NCI-H345 treated with DMSO at 0.1 percent for 48 hours (cell line): ENCODE measurements at regions not wholly inside any gene's neighbourhood (a gene's known extent, or its start where the extent isn't known, plus 50 kb on each side); places are given as distances from the start of the nearest gene placed in this dataset.
A peak's percentile ranks its signal among the peaks of the same experiment; 100 is the strongest.
"Not testable (repeated sequence)": the region's sequence is repeated elsewhere in the genome, so short reads cannot be mapped to it uniquely, and the experiment has no call there.

Source experiments
- DNase-seq: peaks from one replicate; lab custom pipeline; 2025; ENCODE audit not compliant: unreplicated experiment; lab: John Stamatoyannopoulos, UW

DNA sequence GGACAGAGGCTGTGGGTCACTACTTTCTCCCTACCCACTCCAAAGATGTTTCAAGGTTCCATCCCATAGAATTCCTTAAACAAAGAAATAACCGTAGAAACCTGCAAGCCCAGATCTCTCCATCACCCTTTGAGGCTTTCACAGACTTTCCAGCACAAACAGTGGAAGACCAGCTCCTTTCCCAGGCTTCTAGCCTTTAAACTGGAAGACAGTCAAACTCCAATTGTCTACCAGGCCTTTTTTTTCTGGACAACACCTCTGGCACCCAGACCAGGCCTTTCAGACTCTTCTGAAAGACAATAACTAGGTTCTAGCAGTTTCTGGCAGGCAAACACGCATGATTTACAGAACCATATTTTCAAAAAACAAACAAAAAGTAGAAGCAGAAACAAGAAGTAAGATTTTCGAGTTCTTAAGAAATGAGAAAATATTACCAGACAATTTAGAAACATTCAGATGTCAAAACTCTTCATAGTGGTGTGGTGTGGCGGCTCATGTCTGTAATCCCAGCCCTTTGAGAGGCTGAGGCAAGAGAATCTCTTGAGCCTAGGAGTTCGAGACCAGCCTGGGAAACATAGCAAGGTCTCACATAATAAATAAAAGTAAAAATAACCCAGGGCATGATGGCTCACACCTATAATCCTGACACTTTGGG lies 73.0 kb upstream of the EPCAM start:
- no peak for DNase-seq

DNA sequence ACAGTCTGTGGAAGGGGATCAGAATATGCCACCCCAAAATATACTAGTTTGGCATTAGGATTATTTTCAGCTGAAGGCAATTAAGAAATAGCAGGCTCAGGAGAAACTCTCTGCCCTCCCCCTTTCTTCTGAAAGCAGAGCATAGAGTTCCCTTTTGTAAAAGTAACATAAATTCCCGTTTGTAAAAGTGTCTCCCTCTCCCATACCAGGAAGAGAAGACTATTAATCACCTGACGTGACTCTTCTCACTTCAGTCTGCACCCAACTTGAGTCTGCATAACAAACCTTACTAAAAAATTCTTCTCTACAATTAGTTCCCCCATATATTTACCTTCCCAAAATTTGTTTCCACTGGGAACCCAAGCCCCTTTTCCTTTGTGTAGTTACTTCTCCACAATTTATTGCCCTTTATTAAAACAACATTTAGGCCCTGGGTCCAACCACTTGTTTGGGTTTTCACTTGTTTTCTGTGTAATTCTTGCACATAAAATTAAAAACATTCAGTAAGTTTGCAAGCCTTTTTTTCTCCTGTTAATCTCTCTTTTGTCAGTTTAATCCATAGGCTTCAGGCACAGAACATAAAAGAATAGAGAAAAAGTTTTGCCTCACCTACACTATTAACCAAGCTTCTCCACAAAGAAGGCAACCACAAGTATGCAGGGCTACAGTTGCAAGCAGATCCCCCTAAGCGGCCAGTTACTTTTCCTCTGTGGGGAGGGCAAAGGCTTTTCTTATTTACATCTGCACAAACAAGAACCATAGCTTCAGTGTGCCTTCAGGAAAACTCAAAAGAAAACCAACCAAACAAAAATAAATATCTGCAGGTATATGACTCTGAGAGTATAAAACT lies 73.8 kb upstream of the EPCAM start:
- DNase-seq, result no peak

DNA sequence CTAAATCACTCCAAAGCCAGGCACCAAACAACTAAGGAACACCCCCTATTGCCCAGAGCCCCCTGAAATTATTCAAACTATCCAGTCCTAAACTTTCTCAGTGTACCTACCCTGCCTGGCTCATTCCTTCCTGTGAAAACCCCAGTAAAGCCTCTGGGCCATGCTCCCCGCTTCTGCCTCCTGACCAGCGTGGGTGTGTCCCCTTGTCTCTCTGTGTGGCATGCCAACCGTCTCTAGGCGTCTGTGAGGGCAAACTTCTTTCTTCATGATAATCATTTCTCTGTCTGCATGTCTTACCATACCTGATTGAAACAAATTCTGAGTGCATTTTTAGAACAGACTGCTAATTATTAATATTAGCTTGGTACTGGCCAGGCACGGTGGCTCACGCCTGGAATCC lies 75.1 kb upstream of the EPCAM start:
- no peak for DNase-seq

DNA sequence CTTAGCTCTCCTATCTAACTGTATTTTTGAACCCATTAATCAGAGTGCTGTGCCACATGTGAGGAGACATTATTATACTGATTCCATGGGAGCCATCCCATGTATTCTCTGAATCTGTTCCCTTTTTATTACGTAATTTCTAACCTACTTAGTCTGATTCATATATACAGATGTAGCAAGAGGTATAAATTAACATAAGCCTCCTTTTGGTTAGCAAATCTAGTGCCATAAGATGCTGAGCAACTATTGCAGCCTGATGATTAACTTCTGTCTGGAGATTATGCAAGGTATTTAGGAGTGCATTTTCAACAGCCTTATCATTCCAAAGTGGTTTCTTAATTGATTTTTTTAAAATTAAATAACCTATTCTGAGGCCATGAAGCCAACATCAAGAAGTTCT lies 80.2 kb upstream of the EPCAM start:
- no peak for DNase-seq

DNA sequence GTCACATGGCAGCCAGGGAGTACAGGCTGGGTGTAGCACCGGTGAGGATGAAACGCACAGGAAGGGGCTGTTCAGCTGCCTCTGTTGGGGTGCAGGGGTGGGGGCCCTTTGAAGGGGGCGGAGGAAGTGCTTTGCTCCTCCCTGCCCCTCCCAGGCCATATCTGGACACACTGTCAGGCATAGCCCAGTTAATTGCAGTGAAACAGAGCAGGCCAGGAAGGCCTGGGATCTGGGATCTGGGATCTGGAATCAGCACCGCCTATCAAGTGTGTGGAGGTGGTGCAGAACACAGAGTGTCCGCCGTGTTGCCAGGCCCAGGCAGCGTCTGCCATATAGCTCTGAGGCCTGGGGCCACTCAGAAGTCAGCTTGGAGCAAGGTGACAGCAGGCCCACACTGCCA lies 85.5 kb upstream of the EPCAM start:
- DNase-seq, result no peak

DNA sequence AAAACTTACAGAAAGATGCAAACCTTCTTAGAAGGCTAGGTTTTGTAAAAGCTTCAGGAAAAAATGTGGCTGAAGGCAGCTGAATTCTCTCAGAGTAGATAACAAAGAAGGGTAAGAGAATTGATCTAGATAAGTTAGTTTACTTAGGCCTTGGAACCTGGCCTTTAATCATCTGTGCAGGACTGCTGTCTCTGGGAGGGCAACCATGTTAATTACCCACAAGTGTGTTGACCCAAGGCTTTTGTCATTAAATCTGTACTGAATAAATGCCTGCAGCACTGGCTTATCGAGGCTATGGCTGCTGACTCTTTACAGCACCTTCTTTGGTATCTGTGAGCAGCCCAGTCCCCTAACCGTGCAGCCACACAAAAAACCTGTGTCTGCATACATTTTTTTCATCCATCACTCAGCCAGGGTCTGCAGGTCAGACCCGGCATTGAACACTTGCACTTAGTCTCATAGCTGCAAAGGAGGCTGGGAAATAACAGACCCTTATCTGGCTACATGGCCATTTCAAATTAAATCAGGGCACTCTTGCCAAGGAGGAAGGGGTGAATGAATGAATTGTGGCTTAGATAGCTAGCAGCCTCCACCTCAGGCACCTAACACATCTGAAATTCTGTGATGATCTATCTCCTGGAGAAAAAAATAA lies 86.4 kb upstream of the EPCAM start:
- DNase-seq, result no peak

DNA sequence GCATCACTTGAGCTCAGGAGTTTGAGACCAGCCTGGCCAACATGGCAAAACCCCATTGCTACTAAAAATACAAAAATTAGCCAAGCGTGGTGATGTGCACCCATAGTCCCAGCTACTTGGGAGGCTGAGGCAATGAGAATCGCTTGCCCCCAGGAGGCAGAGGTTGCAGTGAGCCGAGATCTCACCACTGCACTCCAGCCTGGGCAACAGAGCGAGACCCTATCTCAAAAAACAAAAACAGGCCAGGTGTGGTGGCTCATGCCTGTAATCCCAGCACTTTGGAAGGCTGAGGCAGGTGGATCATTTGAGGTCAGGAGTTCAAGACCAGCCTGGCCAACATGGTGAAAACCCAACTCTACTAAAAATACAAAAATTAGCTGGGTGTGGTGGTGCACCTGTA lies 89.6 kb upstream of the EPCAM start:
- DNase-seq, result not testable (repeated sequence)

DNA sequence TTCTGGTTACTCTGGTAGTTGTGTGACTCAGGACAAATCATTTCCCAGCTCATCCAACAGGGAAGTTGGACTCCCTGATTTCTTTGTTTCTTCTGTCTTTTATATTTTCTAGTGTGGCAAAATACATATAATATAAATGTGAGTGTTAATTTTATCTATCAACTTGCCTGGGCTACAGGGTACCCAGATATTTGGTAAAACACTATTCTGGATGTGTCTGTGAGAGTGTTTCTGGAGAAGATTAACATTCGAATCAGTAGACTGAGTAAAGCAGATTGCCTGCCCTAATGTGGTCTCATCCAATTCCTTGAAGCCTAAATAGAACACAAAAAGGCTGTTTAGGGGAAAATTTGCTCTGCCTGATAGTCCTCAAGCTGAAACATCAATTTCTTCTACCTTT lies 91.1 kb upstream of the EPCAM start:
- no peak for DNase-seq

DNA sequence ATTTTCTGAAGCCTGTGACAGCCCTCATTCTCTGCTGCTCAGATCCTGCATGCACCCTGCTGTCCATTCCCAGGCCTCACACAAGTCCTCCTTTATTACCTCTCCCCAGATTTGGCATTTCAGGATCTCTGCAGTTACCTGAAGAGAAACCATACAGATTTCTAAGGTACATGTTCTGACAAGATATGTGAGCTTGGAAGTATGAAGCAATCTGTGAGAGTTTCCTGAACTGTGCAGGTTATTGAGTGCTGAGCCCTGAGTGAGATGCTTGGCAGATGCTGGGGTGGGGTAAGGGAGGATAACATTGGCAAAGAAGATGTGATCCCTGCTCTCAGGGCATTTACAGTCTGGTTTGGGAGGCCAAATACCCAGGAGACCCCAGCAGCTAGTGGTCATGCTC lies 91.9 kb upstream of the EPCAM start:
- DNase-seq, result no peak

DNA sequence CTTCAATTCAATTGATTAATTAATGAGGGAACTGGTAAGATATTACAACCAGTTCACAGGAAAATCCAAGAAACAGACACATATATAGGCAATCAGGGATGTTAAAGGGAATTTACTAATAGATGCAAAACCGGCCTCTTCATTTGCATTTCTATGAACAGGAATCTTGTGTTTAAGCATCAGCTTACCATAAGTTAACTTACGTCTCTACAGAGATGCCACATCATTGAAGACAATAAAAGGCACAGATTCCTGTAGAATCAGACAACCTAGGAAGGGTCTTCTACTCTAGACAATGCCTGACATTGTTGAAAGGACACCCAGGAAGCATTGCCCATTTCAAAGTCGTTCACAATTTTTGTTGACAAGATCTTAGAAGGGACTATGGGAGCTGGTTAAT lies 93.0 kb upstream of the EPCAM start:
- DNase-seq, result no peak

DNA sequence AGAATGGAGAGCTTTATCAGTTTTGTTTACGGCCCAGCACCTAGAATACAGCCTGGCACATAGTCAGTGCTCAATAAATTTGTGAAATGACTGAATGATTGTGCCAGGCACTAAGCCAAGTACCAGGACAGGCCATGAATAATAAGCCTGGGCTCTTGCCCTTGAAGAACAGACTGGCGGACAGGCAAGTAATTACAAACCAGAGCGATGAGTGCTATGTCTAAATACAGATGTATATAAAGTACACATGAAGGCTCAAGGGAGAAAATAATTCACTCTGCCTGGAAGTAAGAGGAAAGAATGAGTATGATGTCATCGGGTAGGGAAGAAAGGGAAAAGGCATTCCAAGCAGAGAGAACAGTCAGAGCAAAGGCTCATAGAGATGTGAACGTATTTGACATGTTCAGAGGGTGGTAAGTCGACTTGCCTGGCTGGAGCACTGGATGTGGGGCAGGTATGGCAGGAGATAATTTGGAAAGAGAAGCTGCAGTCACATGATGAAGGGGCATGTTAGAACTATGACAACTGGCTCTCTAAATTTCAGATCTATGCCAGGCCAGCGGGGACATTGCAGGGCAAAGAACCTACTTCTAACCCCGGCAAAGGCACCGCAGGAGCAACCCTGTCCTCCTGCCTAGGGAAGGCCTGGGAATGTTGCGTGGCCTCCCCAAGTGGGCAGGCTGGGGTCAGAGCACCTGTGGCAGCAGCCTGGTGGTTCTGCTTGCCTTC lies 94.9 kb upstream of the EPCAM start:
- DNase-seq, result no peak

DNA sequence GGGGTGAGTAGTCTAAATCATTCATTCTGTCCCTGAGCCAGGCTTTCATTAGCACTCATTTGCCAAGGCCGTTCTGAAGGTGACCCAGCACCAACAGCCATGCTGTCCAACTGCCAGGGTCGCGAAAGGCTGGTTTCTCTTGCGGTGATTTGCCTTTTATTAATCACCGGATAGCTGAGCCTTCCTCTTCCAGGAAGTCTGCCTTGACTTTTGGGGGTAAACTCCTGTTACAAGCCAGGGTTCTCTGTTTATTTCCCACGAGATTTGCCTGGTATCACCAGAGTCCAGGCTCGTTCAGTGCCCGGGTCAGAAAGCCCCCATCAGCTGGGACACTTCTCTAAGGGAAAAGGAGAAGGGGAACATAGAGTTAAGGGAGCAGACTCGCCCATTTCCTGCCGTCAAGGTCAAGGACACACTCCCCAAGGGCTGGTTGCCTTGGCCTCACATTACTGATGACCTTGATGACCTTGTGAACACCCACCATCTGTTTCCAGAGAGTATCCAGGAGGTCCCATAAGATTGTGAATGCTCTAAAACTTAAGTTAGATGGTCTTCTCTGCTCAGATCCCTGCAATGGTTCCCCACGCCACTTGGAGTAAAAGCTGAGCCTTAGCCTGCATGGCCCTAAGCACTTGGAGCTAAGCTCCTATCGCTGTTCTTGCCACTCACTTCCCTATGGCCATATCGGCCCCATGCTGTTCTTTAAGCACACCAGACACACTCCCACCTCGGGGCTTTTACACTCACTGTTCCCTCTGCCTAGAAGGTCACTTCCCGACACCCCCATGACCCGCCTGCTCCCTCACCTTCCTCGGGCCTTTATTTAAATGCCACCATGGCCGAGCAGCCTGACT lies 96.0 kb upstream of the EPCAM start:
- DNase-seq, result no peak

DNA sequence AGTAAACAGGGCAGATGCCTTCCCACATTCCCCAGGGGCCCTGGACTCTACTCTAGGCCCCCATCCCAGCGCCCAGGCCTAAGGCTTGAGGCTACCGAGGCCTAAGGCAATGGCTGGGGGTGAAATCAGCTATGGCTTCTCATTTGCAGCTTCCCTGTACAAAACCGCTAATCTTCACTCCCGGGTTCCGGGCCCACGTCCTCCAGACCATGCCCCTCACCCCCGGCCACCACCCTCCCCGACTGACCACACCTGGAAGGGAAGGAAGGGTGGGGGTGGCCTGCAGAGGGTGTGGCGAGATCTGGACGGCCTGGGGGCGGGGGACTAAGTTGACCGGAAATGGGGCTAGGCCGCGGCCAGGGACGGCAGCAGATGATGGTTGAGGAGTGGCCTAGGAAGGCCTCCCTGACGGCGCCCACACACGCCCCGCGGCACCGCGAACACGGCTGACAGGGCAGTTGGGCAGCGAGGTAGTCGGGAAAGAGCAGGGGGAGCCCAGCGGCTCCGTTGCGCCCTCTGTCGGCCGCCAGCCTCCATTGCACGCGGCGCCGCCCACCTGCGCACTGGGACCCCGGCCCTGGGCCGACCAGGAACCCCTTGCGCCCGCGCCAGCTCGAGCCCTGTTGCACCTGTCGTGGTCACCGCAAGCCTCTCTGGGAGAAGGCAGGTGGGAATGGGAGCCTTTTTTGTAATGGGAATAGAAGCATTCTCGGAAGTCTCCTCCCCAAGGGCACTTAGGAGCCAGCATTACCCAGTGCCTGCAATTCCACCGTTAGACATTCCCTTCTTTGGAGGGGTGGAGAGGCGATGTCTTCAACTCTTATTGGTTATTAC lies 95.9 kb upstream of the CALM2 start:
- peak; percentile 36 for DNase-seq

DNA sequence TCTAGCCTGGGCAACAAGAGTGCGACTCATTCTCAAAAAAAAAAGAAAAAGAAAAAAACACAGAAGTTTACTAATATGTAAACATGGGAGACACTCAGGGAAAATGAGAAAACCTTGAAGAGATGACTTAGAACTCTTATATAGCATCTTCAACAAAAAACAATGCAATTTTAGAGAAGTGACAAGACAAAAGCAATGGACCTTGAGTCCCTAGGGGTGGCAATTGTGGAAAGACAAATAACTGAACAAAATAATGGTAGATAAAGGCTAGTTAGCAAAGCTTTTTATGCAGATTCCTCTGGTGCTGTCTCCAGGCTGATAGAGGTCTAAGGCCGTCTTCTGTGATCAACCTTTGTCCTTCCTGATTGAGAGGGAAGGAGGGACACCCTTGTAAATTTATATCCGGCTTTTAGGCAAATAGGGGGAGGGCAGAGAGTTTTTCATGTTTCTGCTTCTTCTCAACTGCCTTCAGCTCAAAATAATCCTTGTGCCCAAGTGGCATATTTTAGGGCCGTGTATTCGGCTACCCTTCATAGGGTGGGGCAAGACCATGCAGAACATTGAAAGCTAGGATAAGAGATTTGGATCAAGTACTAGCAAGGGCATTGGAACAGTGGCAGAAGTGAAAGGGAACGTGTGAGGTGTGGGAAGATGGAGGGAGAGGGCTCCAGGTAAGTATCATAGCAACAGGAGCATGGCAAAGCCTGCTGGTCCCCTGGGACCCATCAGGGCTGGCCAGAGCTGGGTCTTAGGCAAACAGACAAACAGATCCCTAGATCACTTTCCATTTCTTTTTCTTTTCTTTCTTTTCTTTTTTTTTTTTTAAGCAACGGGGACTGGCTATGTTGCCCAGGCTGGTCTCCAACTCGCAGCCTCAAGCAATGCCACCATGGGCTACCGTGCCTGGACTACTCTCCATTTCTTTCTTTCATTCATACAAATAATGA lies 95.0 kb upstream of the CALM2 start:
- DNase-seq, result peak; percentile 18

DNA sequence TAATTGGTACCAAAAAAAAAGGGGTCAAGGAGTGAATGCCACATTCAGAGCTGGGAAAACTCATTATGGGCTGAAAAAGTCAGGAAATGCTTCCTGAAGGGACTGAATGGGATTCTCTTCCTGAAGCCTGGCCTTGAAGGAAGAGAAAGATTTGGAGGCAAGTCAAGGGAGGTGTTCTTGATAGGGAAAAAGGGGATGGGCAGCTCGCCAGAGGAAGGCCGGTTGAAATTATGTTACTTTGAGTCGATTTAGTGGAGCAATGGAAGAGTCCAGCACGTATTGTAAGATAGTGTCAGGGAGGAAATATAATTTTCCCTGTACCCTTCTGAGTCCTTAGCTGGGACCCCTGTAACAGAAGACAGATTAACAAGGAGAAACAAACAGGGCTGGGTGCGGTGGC lies 94.1 kb upstream of the CALM2 start:
- no peak for DNase-seq

DNA sequence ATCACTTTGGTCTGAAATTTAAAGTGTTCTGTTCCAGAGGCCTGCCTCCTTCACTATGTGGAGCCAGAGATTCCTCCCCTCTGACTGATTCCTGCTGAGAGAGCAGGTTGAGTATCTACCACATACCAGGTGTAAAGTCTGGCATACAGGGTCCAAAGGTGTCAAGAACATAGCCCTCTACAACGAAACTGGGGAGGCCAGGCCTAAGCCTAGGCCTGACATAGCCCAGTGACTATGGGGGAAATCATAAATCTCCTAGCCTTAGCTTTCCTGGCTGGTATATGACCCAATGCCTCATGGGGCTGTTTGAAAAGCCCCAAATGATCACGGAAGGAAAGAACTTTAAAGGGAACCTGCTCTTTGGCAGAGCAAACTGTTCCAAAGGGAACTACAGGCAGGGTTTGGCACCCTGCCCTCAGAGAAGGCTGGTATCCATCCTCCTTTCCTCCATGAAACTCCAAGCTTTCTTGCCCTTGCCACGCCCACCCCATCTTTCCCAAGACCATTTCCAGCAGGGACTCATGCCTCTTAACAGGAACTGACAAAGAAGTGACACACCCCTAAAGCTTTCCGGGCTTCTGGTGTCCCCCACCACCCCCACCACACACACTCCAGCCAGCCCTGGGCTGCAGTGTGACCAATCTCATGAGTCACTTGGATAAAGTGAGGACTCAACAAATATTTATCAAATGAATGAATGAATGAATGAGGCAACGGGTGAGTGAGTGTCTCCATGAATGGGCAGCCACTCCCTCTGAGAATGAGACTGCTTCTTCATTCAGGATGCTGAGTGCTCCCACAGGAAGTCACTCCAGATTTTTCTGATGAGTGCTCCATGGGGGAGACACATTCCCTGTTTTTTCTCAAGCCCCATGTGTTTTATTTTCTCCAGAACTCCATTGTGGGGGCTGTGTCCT lies 93.3 kb upstream of the CALM2 start:
- no peak for DNase-seq

DNA sequence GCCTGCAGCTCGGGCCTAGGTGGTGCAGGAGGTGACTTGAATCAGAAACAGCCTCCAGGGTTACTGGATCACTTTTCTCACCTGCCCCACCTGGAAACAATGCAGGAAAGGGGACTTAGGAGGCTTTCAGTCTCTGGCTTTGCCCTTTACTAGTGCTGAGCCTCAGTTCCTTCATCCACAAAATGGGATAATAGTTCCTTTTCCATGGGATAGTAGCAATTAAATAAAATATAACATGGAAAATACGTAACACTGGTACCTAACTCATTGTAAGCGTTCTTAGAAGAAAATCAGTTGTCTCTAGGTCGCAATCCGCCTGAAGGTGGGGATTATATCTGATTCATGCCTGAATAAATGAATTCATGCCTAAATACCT lies 91.4 kb upstream of the CALM2 start:
- DNase-seq, result no peak
